HG02970 (cell line): ENCODE measurements at regions not wholly inside any gene's neighbourhood (a gene's known extent, or its start where the extent isn't known, plus 50 kb on each side); places are given as distances from the start of the nearest gene placed in this dataset.
A peak's percentile ranks its signal among the peaks of the same experiment; 100 is the strongest.
"Not testable (repeated sequence)": the region's sequence is repeated elsewhere in the genome, so short reads cannot be mapped to it uniquely, and the experiment has no call there.

Source experiments
- ATAC-seq: cut with Tn5 transposase; IDR thresholded peaks from one replicate; pipeline ENCODE4 v1.9.1; 2021; ENCODE audit warnings: mild to moderate bottlenecking, moderate library complexity, moderate number of reproducible peaks; ENCODE audit not compliant: unreplicated experiment, low FRiP score

DNA sequence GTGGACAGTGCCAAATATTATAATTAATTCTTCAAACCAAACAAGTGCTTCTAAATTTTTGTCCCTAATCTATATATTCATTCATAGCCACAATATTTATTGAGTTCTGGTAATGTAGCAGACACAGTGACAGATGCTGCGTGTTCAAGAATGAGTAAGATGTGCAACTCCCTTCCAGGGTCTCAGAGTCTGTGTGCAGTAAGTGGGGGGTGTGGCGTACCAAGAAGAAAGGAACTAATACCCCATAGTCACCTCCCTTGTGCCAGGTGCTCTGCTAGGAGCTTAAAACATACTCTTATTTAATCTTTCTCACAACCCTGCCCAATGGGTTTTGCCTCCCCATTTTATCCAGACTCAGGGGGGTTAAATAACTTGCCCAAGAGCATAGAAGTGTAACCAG is 358.7 kb downstream of the BARHL2 start:
- ATAC-seq, result no peak

DNA sequence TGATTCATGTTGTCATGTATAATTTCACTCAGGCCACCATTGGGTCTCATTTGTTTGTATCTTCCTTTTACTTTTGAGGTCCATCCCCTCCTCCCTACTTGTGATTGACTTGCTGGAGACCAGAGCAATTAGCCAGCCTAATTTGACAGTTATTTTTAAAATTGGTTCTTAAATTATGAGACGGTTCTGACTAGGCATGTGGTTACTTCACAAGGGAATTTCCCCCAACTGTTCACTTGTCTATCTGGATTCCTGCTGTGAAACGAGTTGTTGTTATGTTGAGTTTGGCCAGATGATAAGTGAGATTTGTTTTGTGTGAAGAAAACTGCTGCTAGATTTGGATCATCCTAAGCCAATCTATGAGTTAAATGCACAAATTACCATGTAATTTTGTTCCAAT is 359.1 kb downstream of the BARHL2 start:
- peak; percentile 71 for ATAC-seq

DNA sequence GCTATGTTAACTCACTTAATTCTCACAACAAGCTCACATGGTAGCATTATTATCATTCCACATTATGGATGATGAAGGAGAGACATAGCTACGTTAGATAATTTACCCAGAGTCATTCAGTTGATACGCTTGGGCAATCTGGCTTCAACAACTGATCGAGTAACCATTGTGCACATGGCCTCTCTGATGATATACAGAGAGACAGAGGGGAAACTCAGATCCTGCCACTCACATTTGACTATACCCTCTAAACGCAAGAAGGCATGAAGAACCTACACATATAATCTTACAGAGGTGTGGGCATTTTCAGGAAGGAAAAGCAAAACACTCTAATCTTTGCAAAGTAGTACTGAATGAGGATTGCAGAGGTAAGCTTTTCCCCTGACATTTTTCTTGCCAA is 360.1 kb downstream of the BARHL2 start:
- ATAC-seq, result no peak

DNA sequence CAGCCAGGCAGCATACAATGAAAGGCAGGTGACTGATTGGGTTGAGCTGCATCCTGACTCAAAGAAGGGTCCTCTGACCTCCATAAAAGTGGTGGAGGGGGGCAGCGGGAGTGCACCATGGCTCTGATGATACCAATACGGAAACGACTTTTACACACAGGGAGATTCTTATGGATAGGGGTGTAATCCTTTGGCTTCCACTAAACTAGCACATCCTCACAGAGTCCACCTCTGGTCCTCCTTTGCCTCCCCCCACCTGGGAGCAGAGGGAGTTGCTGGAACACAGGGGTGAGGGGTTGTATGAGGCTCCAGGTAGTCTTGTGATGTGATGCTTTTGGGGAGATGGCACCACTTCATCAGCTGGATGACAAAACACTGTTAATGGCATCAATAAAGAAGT is 361.0 kb downstream of the BARHL2 start:
- ATAC-seq, result no peak

DNA sequence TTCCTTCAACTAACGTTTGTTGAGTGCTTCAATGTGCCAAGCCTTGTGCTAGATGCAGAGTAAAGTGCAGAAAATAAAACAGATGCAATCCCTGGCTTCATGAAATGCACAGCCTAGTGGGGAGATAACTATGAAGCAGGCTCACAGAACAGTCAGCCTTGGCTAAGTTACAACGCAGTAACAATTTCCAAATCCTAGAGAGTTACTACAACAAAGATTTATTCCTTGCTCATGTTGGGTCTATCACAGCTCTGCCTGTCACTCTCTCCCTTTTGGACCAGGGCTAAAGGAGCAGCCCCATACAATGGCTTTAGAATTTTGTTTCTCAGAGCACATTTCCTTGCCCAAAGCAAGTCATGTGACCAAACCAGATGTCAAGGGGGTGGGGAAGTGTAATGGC is 359.8 kb downstream of the ZNF326 start:
- no peak for ATAC-seq

DNA sequence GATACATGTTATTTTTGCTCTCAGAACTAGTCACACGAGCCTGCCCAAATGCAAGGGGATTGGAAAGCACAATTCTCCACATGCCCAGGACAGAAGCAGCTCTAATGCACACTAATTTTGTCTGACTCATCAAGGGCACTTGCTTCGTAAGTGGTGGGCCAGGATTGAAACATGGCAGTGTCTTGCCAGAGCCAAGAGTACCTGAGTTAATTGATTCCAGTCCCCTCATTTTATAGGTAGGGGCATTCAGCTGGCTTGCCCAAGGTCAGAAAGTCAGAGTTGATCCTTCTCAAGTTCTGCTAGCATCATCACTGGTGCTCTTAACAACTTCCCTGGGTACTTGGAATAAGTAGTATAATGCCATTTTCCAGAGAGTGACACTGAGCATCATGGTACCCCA is 356.1 kb downstream of the ZNF326 start:
- no peak for ATAC-seq

DNA sequence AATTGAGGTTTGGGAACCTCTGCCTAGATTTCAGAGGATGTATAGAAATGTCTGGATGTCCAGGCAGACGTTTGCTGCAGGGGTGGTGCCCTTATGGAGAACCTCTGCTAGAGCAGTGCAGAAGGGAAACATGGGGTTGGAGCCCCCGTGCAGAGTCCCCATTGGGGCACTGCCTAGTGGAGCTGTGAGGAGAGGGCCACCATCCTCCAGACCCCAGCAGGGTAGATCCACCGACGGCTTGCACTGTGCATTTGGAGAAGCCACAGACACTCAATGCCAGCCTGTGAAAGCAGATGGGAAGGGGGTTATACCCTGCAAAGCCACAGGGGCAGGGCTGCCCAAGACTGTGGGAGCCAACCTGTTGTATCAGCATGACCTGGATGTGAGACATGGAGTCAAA is 354.6 kb downstream of the ZNF326 start:
- no peak for ATAC-seq

DNA sequence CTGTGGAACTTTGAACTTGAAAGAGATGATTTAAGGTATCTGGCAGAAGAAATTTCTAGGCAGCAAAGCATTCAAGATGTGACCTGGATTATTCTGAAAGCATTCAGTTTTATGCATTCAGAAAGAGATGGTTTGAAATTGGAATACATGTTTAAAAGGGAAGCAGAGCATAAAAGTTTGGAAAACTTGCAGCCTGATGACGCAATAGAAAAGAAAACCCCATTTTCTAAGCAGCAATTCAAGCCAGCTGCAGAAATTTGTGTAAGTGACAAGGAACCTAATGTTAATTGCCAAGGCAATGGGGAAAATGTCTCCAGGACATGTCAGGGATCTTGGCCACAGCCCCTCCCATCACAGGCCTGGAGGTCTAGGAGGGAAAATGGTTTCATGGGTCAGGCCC is 354.0 kb downstream of the ZNF326 start:
- no peak for ATAC-seq

DNA sequence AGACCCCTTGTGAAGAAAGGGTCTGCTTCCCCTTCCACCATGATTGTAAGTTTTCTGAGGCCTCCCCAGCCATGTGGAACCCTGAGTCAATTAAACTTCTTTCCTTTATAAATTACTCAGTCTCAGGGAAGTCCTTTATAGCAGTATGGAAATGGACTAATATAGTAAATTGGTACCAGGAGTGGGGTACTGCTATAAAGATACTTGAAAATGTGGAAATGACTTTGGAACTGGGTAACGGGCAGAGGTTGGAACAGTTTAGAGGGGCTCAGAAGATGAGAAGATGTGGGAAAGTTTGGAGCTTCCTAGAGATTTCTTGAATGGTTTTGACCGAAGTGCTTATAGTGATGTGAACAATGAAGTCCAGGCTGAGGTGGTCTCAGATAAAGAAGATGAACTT is 353.5 kb downstream of the ZNF326 start:
- ATAC-seq, result not testable (repeated sequence)

DNA sequence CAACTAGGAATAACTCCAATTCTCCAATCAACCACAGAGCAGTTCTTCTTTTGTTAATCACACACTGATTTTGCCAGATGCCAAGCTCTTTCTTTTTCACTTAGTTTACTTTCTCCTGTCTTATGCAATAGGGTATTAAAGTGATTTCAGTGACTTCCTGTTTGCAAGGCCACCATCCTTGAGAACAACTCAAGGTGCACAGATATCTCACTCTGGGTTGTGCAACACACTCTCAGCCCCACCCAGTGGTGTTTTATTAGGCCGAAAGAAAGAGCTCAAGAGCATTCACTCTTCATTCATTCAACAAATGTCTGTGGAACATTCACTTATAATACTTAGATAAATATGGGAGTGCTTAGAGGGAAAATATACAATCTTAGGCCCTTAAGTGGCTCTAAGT is 352.5 kb downstream of the ZNF326 start:
- ATAC-seq, result no peak

DNA sequence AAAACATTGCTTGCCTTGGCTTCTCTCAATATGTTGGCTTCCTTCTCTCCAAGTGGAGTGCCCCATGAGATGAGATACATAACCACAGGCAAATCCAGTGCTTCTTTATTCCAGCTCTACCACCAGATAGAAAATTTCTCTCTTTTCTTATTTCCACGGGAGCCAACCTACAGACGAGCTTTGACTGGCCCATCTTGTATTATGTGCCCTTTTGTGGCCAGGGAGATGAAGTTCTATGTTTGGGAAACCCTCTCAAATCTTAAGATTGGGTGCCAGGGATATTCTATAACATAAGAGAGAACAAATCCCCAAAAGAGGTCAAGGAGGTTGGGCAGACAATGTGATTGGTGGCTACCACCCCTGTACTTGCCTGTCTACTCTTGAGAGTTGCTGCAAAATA is 351.8 kb downstream of the ZNF326 start:
- no peak for ATAC-seq

DNA sequence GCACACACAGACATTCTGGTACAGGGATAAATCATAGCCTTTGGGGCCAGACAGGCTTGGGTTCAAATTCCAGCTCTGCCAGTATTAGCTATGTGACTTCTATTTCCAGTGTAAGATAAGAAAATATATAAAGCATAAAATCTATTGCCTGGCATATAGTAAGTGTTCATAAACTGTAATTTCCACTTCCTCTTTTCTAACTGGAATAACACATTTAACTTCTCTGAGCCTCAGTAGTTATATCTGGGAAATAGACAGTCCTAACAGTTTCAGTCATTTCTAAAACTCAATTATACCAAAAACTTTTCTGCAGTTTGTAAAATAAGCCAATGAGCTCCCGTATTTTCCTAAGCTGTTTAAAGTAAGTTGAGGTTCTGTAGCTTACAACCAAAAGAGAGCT is 351.4 kb downstream of the ZNF326 start:
- no peak for ATAC-seq

DNA sequence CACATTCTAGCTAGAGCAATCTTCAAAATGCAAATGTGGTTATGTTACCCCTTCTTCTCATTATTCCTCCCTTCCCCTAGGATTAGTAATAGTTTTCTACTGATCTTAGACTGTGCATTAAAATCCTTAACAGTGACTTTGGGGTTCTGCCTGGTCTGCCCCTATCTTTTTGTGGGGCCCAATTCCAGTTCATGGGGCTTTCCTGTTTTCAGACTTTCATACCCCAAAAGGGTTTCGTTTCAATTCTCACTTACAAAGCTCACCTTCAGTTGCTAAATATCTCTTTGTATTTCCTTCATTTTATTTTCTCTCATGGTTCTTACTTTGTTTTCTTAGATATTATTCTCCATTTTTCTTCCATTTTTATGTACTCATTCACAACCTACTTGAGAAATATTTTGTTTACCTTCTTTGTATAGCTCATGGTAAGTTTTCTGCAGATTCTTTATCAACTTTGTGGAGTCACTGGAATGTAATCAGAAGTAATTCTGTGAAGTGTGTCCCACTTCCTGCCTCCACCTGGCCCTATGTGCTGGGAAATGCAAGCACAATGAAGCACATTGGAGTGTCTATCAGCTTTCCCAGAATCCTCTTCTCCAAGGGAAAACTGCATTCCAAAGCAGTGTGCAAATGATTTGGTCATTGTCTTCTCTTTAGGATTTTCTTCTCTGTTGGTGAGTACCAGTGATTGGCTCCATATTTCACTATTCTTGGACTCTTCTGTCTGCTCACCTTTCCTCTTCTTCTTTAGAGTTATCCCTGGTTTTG is 350.2 kb downstream of the ZNF326 start:
- no peak for ATAC-seq

DNA sequence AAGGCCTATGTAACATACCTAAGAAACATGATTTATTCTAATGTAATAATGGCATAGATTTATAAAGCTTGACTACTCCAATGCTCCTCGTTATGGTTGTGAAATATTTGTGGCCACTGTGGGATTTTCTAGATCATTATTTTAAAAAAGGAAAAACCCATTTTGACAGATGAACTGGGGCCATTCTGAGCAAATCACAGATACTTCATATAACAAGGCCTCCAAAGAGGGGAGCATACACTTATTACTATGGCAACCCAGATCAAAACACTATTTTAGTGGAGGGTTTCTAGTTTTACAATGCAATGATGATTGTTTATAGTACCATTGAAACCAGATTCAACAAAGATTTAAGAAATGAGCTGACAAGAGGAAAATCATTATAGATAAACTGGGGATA is 346.6 kb downstream of the ZNF326 start:
- no peak for ATAC-seq

DNA sequence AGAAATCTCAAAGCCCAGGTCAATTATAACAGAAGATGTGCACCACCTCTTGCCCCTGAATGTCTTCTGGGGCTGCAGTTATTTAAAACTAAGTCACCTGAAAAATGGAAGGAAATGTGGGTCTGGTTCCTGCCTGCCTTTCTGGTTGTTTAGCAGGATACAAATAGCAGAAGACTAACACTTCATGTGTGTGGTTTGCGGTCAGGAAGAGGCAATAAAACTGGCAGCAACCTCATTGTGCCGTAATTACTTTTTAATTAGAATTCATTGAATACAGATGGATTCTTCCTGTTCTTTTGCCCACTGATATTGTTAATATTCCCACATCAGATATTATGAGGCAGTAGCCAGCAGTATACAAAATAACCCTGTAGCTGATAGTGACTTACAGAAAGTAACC is 345.7 kb downstream of the ZNF326 start:
- ATAC-seq, result no peak

DNA sequence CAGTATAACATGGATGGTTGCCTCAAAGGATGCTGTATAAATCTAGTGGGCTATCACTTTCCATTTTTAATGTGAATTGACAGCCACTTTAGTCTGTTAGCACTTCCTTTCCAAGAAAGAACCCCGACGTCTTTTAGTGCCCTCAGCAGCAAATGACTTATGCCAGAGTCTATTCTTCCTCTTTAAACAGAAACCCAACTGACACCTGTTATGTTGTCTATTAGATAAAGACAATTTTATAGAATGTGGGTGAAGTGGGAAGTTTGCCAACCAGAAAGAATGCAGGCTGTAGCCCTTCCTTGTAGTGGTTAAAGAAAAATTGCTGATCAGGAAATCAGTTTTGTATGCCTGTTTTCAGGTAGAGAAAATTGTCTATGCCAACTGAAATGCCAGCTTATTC is 344.9 kb downstream of the ZNF326 start:
- no peak for ATAC-seq

DNA sequence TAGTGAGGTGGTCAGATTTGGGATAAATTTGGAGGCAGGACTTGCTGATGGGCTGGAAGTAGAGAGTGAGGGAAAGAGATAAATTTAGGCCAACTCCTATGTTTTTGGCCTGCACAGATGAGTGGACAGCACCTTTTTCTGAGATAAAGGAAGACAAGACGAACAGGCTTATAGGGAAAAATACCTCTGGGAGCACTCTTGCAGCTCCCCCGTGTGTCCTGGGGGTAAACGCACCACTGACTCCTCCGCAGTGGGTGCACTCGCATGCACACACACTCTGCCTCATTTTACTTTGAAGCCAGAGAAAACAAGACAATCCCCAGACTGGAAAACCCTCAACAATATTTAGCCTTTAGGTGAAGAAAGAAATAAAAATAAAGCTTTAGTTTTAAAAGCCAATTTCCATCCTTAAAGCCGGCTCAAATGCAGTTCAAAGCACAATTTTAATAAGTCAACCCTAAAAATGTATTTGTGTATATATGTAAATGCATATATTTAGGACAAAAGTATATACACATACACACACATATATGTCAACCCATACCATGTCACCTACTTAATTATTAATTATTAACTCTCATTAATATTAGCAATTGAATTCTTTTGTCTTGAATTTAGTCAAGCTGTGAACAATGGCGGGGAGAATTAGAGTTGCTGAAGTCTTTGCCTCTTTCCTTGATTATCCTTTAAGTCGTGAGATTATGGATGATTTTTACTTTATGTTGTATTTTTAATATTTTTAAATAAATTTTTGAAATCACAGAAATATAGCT is 341.8 kb downstream of the ZNF326 start:
- no peak for ATAC-seq

DNA sequence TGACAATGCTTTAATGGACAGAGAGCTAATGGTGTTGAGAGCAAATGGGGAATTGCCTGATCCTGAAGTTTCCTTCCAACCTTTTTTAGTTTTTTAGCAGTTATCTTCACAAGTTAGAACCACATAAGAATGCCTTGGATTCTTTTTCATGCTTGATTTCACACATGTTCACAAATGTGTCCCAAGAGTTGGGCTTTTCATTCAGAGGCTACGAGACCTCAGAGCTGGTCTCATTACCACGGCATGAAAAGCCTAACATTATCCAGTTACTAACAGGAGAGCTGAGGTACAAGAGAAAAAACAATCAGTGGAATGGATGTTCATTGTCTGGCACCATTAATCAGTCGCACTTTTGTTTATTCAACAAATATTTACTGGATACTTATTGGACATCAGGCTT is 340.6 kb downstream of the ZNF326 start:
- ATAC-seq, result no peak

DNA sequence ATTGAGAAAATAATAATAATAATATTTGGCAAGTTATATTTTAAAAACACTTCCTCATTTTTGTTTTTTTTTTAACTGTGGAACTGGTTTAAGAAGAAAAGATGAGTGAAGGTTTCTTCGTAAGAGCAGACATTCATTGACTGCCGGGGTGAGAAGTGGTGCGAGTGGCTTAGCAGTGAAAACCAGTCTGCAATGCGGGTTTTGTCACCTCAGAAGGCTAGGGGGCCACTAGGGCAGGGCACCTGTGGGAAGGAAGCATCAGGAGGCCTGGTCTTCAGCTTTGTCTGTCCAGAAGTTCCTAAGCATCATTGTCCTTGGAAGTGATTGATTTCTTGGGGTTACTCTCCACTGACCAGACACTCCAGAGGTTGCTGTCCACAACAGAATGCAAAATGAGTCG is 339.2 kb downstream of the ZNF326 start:
- no peak for ATAC-seq

DNA sequence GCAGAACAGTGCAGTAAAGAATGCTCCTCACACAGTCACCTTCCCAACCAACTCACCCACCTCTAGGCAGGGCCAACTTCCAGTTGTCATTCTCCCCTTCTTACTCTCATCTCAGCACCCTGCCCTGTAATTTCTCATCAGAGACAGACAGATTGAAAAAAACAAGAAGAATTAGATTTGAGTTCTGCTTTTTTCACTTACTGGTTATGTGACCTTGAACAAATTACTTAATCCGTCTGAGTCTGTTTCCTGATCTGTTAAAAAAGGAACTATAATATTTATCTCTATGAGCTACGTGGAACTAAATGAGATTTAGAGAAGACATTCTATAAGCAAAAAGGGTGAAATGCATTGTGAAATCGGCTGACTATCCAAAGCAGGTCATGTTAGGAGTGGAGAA is 330.3 kb downstream of the ZNF326 start:
- no peak for ATAC-seq

DNA sequence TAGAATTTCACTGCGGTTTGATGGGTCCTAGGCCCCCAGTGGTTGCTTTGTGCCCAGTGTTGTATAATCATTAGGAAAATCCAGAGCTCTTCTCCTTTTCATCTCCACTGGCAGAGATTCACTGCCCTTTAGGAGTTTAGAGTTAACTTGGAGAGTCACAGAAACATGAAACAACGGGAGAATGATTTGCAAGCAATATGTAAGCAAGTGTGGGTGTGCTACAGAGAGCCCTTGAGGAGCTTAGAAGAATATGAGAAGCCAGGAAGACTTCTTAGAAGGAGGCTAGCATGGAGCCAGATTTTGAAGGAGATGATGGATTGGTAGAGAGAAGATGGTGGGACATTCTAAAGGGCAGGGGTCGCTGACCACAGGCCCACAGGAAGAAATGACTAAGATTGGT is 327.3 kb downstream of the ZNF326 start:
- ATAC-seq, result no peak

DNA sequence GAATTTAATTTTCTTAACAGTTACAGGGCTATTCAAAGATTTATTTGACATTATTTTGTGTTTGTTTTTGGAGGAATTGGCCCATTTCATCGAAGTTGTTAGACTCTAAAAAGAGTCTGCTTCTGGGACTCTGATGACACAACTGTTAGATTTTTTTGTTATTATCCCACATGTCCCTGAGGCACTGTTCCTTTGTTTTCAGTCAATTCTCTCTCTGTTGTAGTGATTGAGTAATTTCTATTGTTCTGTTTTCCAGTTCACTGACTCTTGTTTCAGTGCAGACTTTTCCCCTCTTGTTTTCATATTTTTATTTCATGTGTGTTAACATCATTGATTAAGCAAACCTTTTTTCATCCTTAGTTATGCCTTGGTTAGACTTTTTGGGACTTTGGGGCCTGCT is 325.0 kb downstream of the ZNF326 start:
- no peak for ATAC-seq
